ENCODE measurements at regions not wholly inside any gene's neighbourhood (a gene's known extent, or its start where the extent isn't known, plus 50 kb on each side); places are given as distances from the start of the nearest gene placed in this dataset.
"Not testable (repeated sequence)": the region's sequence is repeated elsewhere in the genome, so short reads cannot be mapped to it uniquely, and the experiment has no call there.

DNA sequence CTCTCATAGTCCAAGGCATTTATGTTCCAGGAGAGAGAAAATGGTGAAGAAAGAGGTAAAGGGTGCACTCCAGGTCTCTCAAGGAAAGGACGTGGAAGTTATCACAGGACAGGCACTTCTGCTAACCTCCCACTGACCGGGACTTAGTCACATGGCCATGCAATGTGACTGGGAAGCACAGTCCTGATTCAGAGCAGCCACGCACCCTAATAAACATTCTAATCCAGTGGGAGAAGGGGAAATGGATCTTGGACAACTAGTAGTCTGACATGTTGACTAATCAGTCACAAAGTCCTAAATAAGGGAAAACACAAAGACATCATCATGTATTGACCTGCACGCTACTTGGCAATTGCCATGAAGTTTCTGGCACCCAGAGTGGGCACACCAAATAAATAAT is 417.5 kb upstream of the ZMIZ1 start:
- DNase-seq (ENCODE audit: low spot score): no peak

DNA sequence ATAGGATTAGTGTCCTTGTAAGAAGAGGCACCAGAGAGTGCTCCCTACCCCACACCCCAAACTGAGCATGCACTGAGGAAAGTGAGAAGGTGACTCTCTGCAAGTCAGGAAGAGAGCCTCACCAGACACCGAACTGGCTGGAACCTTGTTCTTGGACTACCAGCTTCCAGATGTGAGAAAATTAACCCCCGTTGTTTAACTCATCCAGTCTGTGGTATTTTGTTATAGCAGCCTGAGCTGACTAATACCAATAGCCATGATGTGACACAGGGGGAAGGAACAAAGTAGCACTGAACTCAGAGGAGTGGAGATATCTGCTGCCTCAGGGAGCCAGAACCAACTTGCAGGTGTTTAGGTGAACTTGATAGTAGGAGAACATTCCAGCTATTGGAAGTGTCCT is 415.2 kb upstream of the ZMIZ1 start:
- DNase-seq (ENCODE audit: low spot score): no peak

- DNase-seq (ENCODE audit: low spot score): no peak
These were observed 414.6 kb upstream of the ZMIZ1 start for GRCh38 chr10:78654047-78654590.

DNA sequence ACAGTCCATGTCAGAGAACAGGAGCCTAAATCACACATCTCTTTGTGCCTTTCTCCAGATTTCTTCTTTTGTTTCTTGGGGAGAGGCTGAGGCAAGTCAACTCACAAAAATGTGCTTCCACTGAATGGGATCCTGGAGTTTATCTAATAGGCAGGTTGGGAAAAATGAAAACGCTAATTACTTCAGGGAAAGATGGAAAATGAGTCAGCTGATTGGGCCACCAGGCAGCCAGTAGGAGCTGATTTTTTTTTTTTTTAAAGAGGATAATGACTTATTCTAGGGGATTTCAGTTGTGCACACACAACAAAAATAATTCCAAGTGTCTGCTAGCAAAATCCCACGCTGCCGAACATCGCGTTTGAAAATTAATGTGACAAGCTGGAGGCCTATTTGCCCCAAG is 412.8 kb upstream of the ZMIZ1 start:
- no peak for DNase-seq (ENCODE audit: low spot score)

- no peak for DNase-seq (ENCODE audit: low spot score)
These were observed 412.2 kb upstream of the ZMIZ1 start for GRCh38 chr10:78656417-78657162.

DNA sequence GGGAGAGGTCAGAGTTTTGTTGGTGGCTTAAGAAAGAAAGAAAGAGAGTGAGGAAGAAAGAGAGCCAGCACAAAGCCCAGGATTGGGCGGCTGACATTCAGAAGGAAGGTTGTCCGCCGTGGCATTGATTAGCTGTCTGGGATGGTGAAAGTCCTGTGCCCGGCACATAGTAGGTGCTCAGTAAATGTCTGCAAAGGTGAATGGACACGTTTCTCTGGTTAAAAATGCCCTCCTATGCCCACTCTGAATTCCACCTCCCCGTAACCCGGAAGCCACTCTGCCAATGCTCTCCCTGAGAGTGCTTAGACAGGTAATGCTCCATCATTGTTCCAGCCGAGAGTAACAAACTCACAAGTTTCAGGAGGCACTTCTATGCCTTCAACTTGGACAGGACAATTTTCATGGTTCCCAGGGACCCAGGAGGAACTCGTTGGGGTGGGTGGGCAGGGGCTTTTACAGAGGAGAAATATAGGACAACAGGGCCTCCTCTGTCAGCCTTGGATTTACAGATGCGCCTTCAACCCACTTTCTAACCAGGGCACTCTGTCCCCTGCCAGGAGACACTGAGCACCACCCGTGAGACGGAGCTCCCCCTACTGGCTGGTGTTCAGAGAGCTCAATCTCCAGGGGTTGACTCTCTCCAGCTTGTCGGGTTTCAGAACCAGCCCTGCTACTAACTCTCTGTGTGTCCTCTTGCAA is 411.5 kb upstream of the ZMIZ1 start:
- peak; percentile 44 for DNase-seq (ENCODE audit: low spot score)

GRCh38 chr10:78657862-78658165 is 411.0 kb upstream of the ZMIZ1 start:
- no peak for DNase-seq (ENCODE audit: low spot score)

GRCh38 chr10:78658645-78659597 is 409.8 kb upstream of the ZMIZ1 start:
- DNase-seq (ENCODE audit: low spot score): no peak

DNA sequence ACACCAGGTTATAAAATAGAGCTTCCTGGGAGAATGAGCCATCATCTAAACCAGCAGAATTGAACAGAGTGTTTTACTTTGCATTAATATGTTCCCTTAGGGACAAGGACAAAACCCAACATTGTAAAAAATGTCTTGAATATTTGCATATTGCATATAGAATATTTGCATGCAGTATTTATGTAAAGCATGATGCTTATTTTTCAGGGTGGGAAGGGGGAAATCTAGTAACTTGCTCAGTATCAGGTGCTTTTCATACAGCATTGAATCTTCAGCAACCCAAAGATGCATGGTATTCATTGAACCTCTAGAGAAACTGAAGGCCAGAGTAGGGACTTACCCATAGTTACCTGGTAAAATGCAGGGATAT is 409.2 kb upstream of the ZMIZ1 start:
- DNase-seq (ENCODE audit: low spot score): no peak

GRCh38 chr10:78660446-78661106 is 408.2 kb upstream of the ZMIZ1 start:
- no peak for DNase-seq (ENCODE audit: low spot score)

DNA sequence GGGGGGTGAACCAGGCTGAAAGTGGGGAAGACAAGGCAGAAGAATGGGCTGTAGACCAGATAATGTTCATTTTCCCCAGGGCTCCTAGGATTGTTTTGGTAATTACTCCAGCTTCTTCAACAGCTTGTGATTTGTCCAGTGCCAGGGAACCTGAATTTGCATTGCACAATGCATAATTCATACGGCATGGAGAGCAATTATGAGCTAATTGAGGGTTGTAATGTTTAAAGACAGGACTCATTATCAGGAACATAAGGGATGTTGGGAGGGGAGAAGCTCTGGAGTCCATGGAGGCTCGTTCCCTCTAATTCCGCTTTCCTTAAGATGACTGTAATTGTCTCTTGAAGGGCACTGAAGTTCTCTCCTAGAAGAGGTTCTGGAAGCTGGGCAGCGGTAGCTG is 405.0 kb upstream of the ZMIZ1 start:
- no peak for DNase-seq (ENCODE audit: low spot score)

DNA sequence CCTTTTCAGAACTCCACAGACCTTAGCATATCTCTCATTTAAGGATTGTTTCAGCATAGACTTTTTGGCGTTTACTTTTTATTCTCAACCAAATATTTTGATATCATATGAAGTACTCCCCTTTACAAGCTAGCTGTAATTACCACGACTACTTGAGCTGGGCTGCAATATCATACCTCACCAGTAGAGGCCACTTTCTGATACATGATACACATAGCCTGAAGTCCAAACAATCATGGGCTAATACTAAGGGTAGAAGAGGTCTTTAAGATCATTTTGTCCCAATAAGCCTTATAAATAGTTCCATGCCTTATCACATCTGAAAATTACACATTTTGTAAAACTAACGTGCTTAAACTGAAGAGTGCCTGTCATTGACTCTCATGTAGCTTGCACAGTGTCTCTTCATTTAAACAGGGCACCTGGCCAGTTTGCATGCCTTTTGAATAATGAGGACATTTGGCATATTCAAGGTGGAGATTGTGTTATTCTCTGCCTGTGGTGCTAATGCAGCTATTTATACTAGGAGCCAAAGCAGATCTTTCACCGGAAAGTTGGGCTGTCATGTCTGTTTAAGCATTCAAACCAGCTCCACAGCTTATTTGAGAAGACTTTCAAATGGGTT is 403.7 kb upstream of the ZMIZ1 start:
- DNase-seq (ENCODE audit: low spot score): no peak

DNA sequence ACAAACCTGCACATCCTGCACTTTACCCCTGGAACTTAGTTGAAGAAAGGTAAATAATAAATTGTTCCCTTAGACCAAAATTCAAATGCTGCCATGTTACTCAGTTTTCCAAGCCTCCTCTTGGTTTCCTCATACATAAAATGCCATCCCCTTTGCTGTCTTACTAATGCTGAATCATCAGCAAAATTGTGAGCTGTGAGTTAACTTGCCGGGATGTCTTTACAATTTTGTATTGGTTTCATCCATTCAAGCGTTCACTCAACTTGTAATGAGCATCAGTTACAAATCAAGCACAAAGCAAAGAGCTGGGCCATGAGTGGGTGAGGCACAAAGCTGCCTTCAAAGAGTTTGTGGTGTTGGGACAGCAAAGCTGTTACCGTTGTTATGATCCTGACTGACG is 395.8 kb upstream of the ZMIZ1 start:
- DNase-seq (ENCODE audit: low spot score): no peak

GRCh38 chr10:78681141-78681540 is 387.6 kb upstream of the ZMIZ1 start:
- DNase-seq (ENCODE audit: low spot score): not testable (repeated sequence)

DNA sequence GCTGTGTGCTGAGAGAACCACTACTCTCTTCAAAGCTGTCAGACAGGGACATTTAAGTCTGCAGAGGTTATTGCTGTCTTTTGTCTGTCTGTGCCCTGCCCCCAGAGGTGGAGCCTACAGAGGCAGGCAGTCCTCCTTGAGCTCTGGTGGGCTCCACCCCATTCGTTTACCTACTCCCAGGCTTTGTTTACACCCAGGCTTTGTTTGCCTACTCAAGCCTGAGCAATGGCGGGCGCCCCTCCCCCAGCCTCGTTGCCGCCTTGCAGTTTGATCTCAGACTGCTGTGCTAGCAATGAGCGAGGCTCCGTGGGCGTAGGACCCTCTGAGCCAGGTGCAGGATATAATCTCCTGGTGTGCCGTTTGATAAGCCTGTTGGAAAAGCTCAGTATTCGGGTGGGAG is 386.8 kb upstream of the ZMIZ1 start:
- DNase-seq (ENCODE audit: low spot score): not testable (repeated sequence)

- no peak for DNase-seq (ENCODE audit: low spot score)
These were observed 383.8 kb upstream of the ZMIZ1 start for GRCh38 chr10:78684947-78685346.

- no peak for DNase-seq (ENCODE audit: low spot score)
These were observed 383.2 kb upstream of the ZMIZ1 start for GRCh38 chr10:78685466-78686103.

GRCh38 chr10:78686444-78687060 is 382.2 kb upstream of the ZMIZ1 start:
- no peak for DNase-seq (ENCODE audit: low spot score)

GRCh38 chr10:78687626-78688025 is 381.1 kb upstream of the ZMIZ1 start:
- no peak for DNase-seq (ENCODE audit: low spot score)

DNA sequence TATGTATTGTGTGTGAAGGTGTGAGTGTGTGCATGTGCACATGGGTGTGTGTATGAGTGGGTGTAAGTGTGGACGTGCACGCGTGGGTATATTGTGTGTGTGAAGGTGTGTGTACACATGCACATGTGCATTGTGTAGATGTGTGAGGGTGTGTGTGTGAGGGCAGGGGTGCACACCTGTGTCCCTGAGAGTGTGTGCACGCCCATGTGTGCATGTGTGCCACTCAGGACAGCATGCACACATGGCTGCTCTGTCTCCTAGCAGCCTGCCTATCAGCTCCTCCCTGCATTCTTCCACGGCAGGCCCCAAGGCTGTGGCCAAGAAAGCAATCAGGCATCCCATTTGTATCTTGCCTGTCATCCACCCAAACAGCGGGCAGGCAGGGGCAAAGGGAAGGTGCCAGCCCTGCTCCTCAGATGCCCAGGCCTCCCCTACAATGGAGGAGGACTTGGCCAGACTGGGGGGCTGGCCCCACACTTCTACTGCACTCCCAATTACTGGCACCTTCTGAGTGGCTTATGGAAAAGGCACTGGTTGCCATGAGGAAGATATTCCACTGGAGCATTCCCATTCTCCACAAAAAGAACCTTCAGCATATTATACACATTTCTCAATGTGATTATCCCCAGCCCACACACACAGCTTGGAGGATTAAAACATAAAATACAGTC is 380.4 kb upstream of the ZMIZ1 start:
- DNase-seq (ENCODE audit: low spot score): no peak
